ENCODE measurements at regions not wholly inside any gene's neighbourhood (a gene's known extent, or its start where the extent isn't known, plus 50 kb on each side); places are given as distances from the start of the nearest gene placed in this dataset.

- Histone ChIP-seq H3K36me3 (no peaks in the 10 kb centered on the region), H3K9me3 (no peaks in the 10 kb centered on the region), H3K27ac (no peak overlapping the region), H3K27me3 (no peaks in the 10 kb centered on the region), H3K4me3 (no peak overlapping the region), H3K4me1 (no peaks in the 10 kb centered on the region)
- intact Hi-C loops (cut with DNase I; ENCODE audit: low total_unique reads), result no loop called here
- DNase-seq (ENCODE audit: low spot score in 2 of 2), result no peak
- TF ChIP-seq CTCF (IDR thresholded peaks at IDR 0.05), result no peak
- TF ChIP-seq POLR2AphosphoS5 (IDR thresholded peaks at IDR 0.05), result no peak
- TF ChIP-seq POLR2A (IDR thresholded peaks at IDR 0.05), result no peak
Observed at GRCh38 chr6:79864421-79864820, 82.9 kb downstream of the ELOVL4 start.

DNA sequence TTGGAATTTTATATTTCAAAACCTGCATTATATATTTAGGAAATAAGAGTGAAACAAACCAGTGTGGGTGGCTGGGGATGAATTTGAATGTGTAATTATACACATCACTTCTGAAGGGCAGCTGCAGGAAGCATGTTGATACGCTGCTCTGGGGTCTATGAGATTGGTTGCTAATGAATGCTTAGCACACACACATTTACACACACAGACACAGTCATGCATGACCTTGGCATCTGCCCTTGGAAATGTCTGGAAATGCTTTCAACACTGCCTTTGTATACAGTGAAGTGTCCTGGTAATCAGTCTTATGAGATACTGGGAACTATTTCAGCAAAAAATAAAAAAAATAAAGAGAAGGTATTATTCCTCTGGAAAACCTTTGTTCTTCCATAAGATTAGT lies 83.4 kb downstream of the ELOVL4 start:
- no peak for DNase-seq (ENCODE audit: low spot score in 2 of 2)
- H3K27me3 ChIP-seq, result no peaks in the 10 kb centered on the region
- H3K4me1 ChIP-seq, result no peaks in the 10 kb centered on the region
- TF ChIP-seq POLR2AphosphoS5 (IDR thresholded peaks at IDR 0.05) (no peak), POLR2A (IDR thresholded peaks at IDR 0.05) (no peak), CTCF (IDR thresholded peaks at IDR 0.05) (no peak)
- no peak overlapping the region for H3K4me3 ChIP-seq
- no peaks in the 10 kb centered on the region for H3K36me3 ChIP-seq
- H3K9me3 ChIP-seq, result no peaks in the 10 kb centered on the region
- intact Hi-C loops (cut with DNase I; ENCODE audit: low total_unique reads), result no loop called here
- no peak overlapping the region for H3K27ac ChIP-seq

- no peaks in the 10 kb centered on the region for H3K36me3 ChIP-seq
- no peaks in the 10 kb centered on the region for H3K9me3 ChIP-seq
- H3K4me3 ChIP-seq, result no peak overlapping the region
- DNase-seq (ENCODE audit: low spot score in 2 of 2), result no peak
- intact Hi-C loops (cut with DNase I; ENCODE audit: low total_unique reads), result no loop called here
- H3K4me1 ChIP-seq, result no peaks in the 10 kb centered on the region
- no peak overlapping the region for H3K27ac ChIP-seq
- TF ChIP-seq POLR2A (IDR thresholded peaks at IDR 0.05) (no peak), POLR2AphosphoS5 (IDR thresholded peaks at IDR 0.05) (no peak), CTCF (IDR thresholded peaks at IDR 0.05) (no peak)
- no peaks in the 10 kb centered on the region for H3K27me3 ChIP-seq
Observed at GRCh38 chr6:79863566-79863965, 83.8 kb downstream of the ELOVL4 start.

GRCh38 chr6:79862711-79863110 lies 84.6 kb downstream of the ELOVL4 start:
- Histone ChIP-seq H3K36me3 (no peaks in the 10 kb centered on the region), H3K9me3 (no peaks in the 10 kb centered on the region), H3K4me3 (no peak overlapping the region), H3K4me1 (no peaks in the 10 kb centered on the region), H3K27ac (no peak overlapping the region), H3K27me3 (no peaks in the 10 kb centered on the region)
- TF ChIP-seq CTCF (IDR thresholded peaks at IDR 0.05) (no peak), POLR2A (IDR thresholded peaks at IDR 0.05) (no peak), POLR2AphosphoS5 (IDR thresholded peaks at IDR 0.05) (no peak)
- intact Hi-C loops (cut with DNase I; ENCODE audit: low total_unique reads), result no loop called here
- DNase-seq (ENCODE audit: low spot score in 2 of 2), result no peak

DNA sequence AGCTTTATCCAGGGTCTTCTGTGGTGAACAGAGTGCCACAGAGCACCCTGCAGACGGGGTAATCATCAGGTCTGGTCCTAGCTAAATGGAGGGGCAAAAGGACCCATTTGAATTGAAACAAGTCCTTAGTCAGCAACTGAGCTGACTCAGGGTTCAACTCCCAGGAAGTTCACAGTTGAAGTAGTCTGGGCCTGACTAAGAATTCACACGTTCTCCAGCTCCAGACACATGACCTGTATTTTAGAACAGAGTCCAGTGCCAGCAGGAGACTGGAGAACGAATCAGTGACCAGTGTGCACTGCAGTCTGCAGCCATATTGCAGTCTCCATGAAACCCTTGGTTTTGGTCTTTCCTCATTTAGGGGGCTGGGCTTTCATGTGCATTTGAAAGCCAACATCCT lies 85.2 kb downstream of the ELOVL4 start:
- no peak overlapping the region for H3K27ac ChIP-seq
- no peak for DNase-seq (ENCODE audit: low spot score in 2 of 2)
- intact Hi-C loops (cut with DNase I; ENCODE audit: low total_unique reads), result no loop called here
- no peak overlapping the region for H3K4me3 ChIP-seq
- no peaks in the 10 kb centered on the region for H3K9me3 ChIP-seq
- no peaks in the 10 kb centered on the region for H3K4me1 ChIP-seq
- no peaks in the 10 kb centered on the region for H3K27me3 ChIP-seq
- no peaks in the 10 kb centered on the region for H3K36me3 ChIP-seq
- TF ChIP-seq POLR2AphosphoS5 (IDR thresholded peaks at IDR 0.05), result no peak
- no peak for TF ChIP-seq CTCF (IDR thresholded peaks at IDR 0.05)
- TF ChIP-seq POLR2A (IDR thresholded peaks at IDR 0.05), result no peak

Data from breast epithelium (tissue), 4 donors.